IPS DF 4.7 (cell line): ENCODE measurements at regions not wholly inside any gene's neighbourhood (a gene's known extent, or its start where the extent isn't known, plus 50 kb on each side); places are given as distances from the start of the nearest gene placed in this dataset.
A peak's percentile ranks its signal among the peaks of the same experiment; 100 is the strongest.

Source experiments
- DNase-seq: peaks from one replicate; pipeline ENCODE4 v3.0.0-alpha.2; 2013; ENCODE audit warnings: low spot score; ENCODE audit errors: extremely low read depth

- DNase-seq = no peak
Measured at GRCh38 chr14:98137131-98138025, 1134.6 kb downstream of the BCL11B start.

GRCh38 chr14:98138666-98139065 is 1133.3 kb downstream of the BCL11B start:
- peak; percentile 25 for DNase-seq

- DNase-seq = no peak
Measured at GRCh38 chr14:98140862-98141530, 1131.0 kb downstream of the BCL11B start.

- DNase-seq = no peak
Measured at GRCh38 chr14:98143566-98143965, 1128.4 kb downstream of the BCL11B start.

GRCh38 chr14:98144964-98145363 is 1127.0 kb downstream of the BCL11B start:
- DNase-seq = no peak

GRCh38 chr14:98146416-98146815 is 1125.6 kb downstream of the BCL11B start:
- no peak for DNase-seq

- no peak for DNase-seq
Measured at GRCh38 chr14:98154254-98154653, 1117.7 kb downstream of the BCL11B start.

- no peak for DNase-seq
Measured at GRCh38 chr14:98156411-98156810, 1115.6 kb downstream of the BCL11B start.

GRCh38 chr14:98160901-98161300 is 1111.1 kb downstream of the BCL11B start:
- DNase-seq = no peak

- DNase-seq = no peak
Measured at GRCh38 chr14:98161356-98161755, 1110.6 kb downstream of the BCL11B start.

- no peak for DNase-seq
Measured at GRCh38 chr14:98162856-98163805, 1108.9 kb downstream of the BCL11B start.

GRCh38 chr14:98163873-98164272 is 1108.1 kb downstream of the BCL11B start:
- DNase-seq = no peak

GRCh38 chr14:98165976-98166375 is 1106.0 kb downstream of the BCL11B start:
- no peak for DNase-seq

- DNase-seq = no peak
Measured at GRCh38 chr14:98167275-98167674, 1104.7 kb downstream of the BCL11B start.

GRCh38 chr14:98167705-98168104 is 1104.3 kb downstream of the BCL11B start:
- no peak for DNase-seq

GRCh38 chr14:98168211-98168985 is 1103.6 kb downstream of the BCL11B start:
- no peak for DNase-seq

GRCh38 chr14:98169170-98169587 is 1102.8 kb downstream of the BCL11B start:
- no peak for DNase-seq

GRCh38 chr14:98170575-98170974 is 1101.4 kb downstream of the BCL11B start:
- DNase-seq = no peak

GRCh38 chr14:98171654-98172053 is 1100.3 kb downstream of the BCL11B start:
- no peak for DNase-seq

GRCh38 chr14:98172243-98172778 is 1099.7 kb downstream of the BCL11B start:
- DNase-seq = no peak
